Upper lobe of left lung (tissue), 6 donors: ENCODE measurements at regions not wholly inside any gene's neighbourhood (a gene's known extent, or its start where the extent isn't known, plus 50 kb on each side); places are given as distances from the start of the nearest gene placed in this dataset.

Experiments
- ATAC-seq, 2 donors: fragments of 200-7000 bp; cut with Tn5 transposase; one replicate each; pipeline ENCODE4 v1.9.1; 2022; ENCODE audit warnings: mild to moderate bottlenecking in 2 of 2, moderate library complexity in 2 of 2; ENCODE audit not compliant: low FRiP score in 2 of 2
- DNase-seq, 2 donors: peaks; one replicate each; pipeline ENCODE4 v3.0.0-alpha.2; 2019 to 2020
- H3K27ac ChIP-seq, 4 donors: fragments of 200-600 bp; sonication (generic); one replicate each; pipeline ENCODE4 v1.5.1; 2016 to 2019
- H3K27me3 ChIP-seq, 4 donors: fragments of 200-600 bp; sonication (generic); one replicate each; pipeline ENCODE4 v1.5.1; 2017 to 2019
- H3K36me3 ChIP-seq, 4 donors: fragments of 200-600 bp; sonication (generic); one replicate each; pipeline ENCODE4 v1.5.1; 2016 to 2019
- H3K4me1 ChIP-seq, 4 donors: fragments of 200-600 bp; sonication (generic); one replicate each; pipeline ENCODE4 v1.5.1; 2018 to 2019
- H3K4me3 ChIP-seq, 4 donors: fragments of 200-600 bp; sonication (generic); one replicate each; pipeline ENCODE4 v1.5.1; 2017 to 2019; ENCODE audit warnings: mild to moderate bottlenecking in 2 of 4, moderate library complexity in 1 of 4
- H3K9me3 ChIP-seq, 4 donors: fragments of 200-600 bp; sonication (generic); one replicate each; pipeline ENCODE4 v1.5.1; 2018 to 2019
- CTCF ChIP-seq, 6 experiments: fragments of 450-650 bp in 4 of 6; fragments of 200-600 bp in 2 of 6; sonication (generic) in 2 of 6; IDR thresholded peaks; one replicate each; pipeline ENCODE4 v1.5.1; 2016 to 2019; ENCODE audit warnings: antibody characterized with exemption in 6 of 6
- EP300 ChIP-seq, 4 donors: sonication (generic); formaldehyde crosslinking; IDR thresholded peaks; one replicate each; pipeline ENCODE4 v1.5.1; 2017; ENCODE audit warnings: antibody characterized with exemption in 4 of 4, control low read depth in 2 of 4
- POLR2A ChIP-seq, 4 donors: fragments of 450-650 bp; IDR thresholded peaks; one replicate each; pipeline ENCODE4 v1.5.1; 2016 to 2017; ENCODE audit warnings: antibody characterized with exemption in 4 of 4, mild to moderate bottlenecking in 2 of 4
- POLR2AphosphoS5 ChIP-seq, 2 donors: sonication (generic); formaldehyde crosslinking; IDR thresholded peaks; one replicate each; pipeline ENCODE4 v1.5.1; 2017; ENCODE audit warnings: antibody characterized with exemption in 2 of 2
- WGBS, 2 donors: methylation state at CpG; one replicate each; pipeline ENCODE4 v1.1.5; 2017 to 2018; 5-methylcytosine and 5-hydroxymethylcytosine counted together
- donor health status: DM: no; HTN: no; CAD: no; lungs with moderate emphysema.
- donor health status: DM: no; HTN: yes; CAD: no; lungs with severe emphysema.

GRCh38 chr2:103324671-103325070 lies 562.8 kb downstream of the TMEM182 start:
- H3K27me3 ChIP-seq = no peaks in the 10 kb centered on the region
- no peak for ATAC-seq
- no peak for DNase-seq

GRCh38 chr2:103327386-103327785 lies 565.6 kb downstream of the TMEM182 start:
- Histone ChIP-seq H3K36me3 (no peaks in the 10 kb centered on the region), H3K27me3 (no peaks in the 10 kb centered on the region), H3K27ac (no peak overlapping the region), H3K4me3 (no peak overlapping the region), H3K4me1 (no peaks in the 10 kb centered on the region), H3K9me3 (no peaks in the 10 kb centered on the region)
- ATAC-seq = no peak
- WGBS, 2 donors = 71 to 78% methylated on average over 2 of the region's 2 CpGs
- TF ChIP-seq POLR2AphosphoS5 (IDR thresholded peaks at IDR 0.05) (no peak), POLR2A (IDR thresholded peaks at IDR 0.05) (no peak), EP300 (IDR thresholded peaks at IDR 0.05) (no peak), CTCF (IDR thresholded peaks at IDR 0.05) (no peak)
- no peak for DNase-seq

More at GRCh38 chr2:103324671-103325070, 562.8 kb downstream of the TMEM182 start:
- Histone ChIP-seq H3K36me3 (no peaks in the 10 kb centered on the region), H3K27ac (no peak overlapping the region), H3K9me3 (no peaks in the 10 kb centered on the region), H3K4me1 (no peaks in the 10 kb centered on the region), H3K4me3 (no peak overlapping the region)
- TF ChIP-seq EP300 (IDR thresholded peaks at IDR 0.05) (no peak), POLR2AphosphoS5 (IDR thresholded peaks at IDR 0.05) (no peak), CTCF (IDR thresholded peaks at IDR 0.05) (no peak), POLR2A (IDR thresholded peaks at IDR 0.05) (no peak)
- WGBS, 2 donors = 65 to 70% methylated on average over 2 of the region's 2 CpGs

- no peaks in the 10 kb centered on the region for H3K4me1 ChIP-seq
- WGBS, 2 donors = 71 to 85% methylated on average over 2 of the region's 2 CpGs
- ATAC-seq (no peak), DNase-seq (no peak)
- TF ChIP-seq POLR2A (IDR thresholded peaks at IDR 0.05) (no peak), POLR2AphosphoS5 (IDR thresholded peaks at IDR 0.05) (no peak), EP300 (IDR thresholded peaks at IDR 0.05) (no peak), CTCF (IDR thresholded peaks at IDR 0.05) (no peak)
- no peak overlapping the region for H3K27ac ChIP-seq
- no peaks in the 10 kb centered on the region for H3K9me3 ChIP-seq
- no peaks in the 10 kb centered on the region for H3K27me3 ChIP-seq
- no peak overlapping the region for H3K4me3 ChIP-seq
- no peaks in the 10 kb centered on the region for H3K36me3 ChIP-seq
These were observed 566.1 kb downstream of the TMEM182 start for GRCh38 chr2:103327966-103328365.

GRCh38 chr2:103335403-103335802 lies 573.6 kb downstream of the TMEM182 start:
- DNase-seq = no peak
- H3K4me1 ChIP-seq = no peaks in the 10 kb centered on the region
- WGBS, 2 donors = 82 to 84% methylated on average over 2 of the region's 2 CpGs
- no peak for ATAC-seq
- H3K4me3 ChIP-seq = no peak overlapping the region
- H3K9me3 ChIP-seq = no peaks in the 10 kb centered on the region
- no peaks in the 10 kb centered on the region for H3K27me3 ChIP-seq
- TF ChIP-seq POLR2A (IDR thresholded peaks at IDR 0.05) (no peak), CTCF (IDR thresholded peaks at IDR 0.05) (no peak), POLR2AphosphoS5 (IDR thresholded peaks at IDR 0.05) (no peak)
- no peak overlapping the region for H3K27ac ChIP-seq
- no peaks in the 10 kb centered on the region for H3K36me3 ChIP-seq

GRCh38 chr2:103338819-103339218 lies 577.0 kb downstream of the TMEM182 start:
- 87 to 88% methylated on average over 1 of the region's 1 CpG for WGBS, 2 donors
- TF ChIP-seq POLR2A (IDR thresholded peaks at IDR 0.05) (no peak), CTCF (IDR thresholded peaks at IDR 0.05) (no peak), POLR2AphosphoS5 (IDR thresholded peaks at IDR 0.05) (no peak), EP300 (IDR thresholded peaks at IDR 0.05) (no peak)

More at GRCh38 chr2:103338819-103339218, 577.0 kb downstream of the TMEM182 start:
- Histone ChIP-seq H3K9me3 (no peaks in the 10 kb centered on the region), H3K27me3 (no peaks in the 10 kb centered on the region), H3K4me1 (no peaks in the 10 kb centered on the region), H3K27ac (no peak overlapping the region), H3K36me3 (no peaks in the 10 kb centered on the region), H3K4me3 (no peak overlapping the region)
- ATAC-seq = no peak
- DNase-seq = no peak
